Activated T-helper 1 cell treated with anti-CD3 and anti-CD28 coated beads, Interleukin-2, amount 50 U/mL, for 16 hours (primary cell): ENCODE measurements at regions not wholly inside any gene's neighbourhood (a gene's known extent, or its start where the extent isn't known, plus 50 kb on each side); places are given as distances from the start of the nearest gene placed in this dataset.
"Not testable (repeated sequence)": the region's sequence is repeated elsewhere in the genome, so short reads cannot be mapped to it uniquely, and the experiment has no call there.

Source experiments
- DNase-seq, 2 donors: peaks; one replicate each; pipeline ENCODE4 v3.0.0-alpha.2; 2020; ENCODE audit warnings: low read depth in 1 of 2, low spot score in 1 of 2

DNA sequence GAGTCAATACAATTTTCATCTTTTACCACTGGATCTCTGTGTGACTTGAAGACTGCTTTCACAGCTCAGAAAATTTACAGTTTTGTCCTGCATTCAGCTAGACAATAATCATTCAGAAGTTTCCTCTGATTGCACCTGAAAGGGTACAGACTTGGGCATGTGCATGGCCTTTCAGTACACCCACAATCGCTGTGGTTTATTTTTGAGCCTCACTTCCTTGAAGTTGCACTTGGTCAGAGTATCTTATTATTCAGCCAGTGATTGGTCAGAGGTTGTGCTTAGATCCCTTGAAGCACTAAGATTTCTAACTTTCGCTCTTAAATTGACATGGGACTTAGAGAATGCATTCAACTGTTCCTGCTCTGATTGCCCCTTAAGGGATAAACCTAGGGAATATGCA, 508.2 kb downstream of the FAM181B start:
- DNase-seq: no peak

- DNase-seq: no peak
Measured at GRCh38 chr11:82216927-82217570, 516.6 kb downstream of the FAM181B start.

DNA sequence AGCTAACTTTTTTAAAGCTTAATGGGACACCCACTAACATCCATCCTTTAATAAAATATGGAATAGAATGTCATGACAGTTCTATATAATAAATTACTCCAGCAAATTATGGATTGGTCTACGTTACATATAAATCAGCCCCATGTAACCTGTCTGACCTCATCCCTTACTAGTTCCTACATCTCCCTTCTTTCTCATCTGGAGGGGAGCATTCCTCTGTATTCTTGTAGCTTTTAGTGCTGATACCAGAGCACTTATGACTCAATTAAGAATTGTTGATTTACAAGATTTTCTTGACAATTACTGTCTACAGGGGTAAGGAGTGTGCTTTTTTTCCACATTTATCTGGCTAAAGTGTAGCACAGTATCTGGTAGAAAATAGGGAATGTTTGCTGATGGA, 523.7 kb downstream of the FAM181B start:
- DNase-seq: no peak

GRCh38 chr11:82195283-82195682, 538.4 kb downstream of the FAM181B start:
- no peak for DNase-seq

DNA sequence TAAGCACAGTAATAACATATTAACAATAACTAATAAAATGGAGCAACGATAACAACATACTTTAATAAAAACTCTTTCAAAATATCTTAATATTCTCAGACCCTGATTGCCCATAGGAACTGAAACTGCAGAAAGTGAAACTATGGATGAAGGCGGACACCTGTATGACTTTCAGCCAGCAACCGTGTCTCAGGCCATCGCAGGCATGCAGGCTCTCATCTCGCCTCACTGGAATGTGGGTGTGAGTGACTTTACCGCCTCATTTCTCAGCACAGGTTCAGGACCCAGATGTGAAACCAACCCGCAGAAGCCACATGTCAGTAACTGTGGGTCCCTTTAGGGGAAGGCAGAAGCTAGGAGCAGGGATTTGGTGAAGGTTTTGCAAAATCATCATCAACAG, 539.1 kb downstream of the FAM181B start:
- no peak for DNase-seq

- no peak for DNase-seq
Measured at GRCh38 chr11:82191695-82192094, 542.0 kb downstream of the FAM181B start.

DNA sequence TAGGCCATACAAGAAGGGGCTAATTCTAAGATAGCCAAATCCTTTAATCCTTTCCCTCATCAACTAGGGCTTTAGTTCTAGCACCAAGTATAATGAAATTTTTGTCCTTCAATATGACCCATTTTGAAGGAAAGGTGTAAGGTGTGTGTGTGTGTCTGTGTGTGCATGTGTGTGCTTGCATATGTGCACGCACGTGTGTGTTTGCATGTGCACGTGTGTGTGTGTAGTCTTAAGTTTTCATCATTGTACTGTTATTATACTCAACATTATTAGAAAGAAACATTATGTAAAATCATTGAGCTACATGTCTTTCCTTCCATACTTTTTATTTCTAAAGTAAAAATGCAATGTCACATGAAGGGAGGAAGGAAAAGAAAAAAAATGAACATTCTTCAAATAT, 547.7 kb downstream of the FAM181B start:
- DNase-seq: no peak

GRCh38 chr11:82184966-82185365, 548.7 kb downstream of the FAM181B start:
- DNase-seq: no peak

DNA sequence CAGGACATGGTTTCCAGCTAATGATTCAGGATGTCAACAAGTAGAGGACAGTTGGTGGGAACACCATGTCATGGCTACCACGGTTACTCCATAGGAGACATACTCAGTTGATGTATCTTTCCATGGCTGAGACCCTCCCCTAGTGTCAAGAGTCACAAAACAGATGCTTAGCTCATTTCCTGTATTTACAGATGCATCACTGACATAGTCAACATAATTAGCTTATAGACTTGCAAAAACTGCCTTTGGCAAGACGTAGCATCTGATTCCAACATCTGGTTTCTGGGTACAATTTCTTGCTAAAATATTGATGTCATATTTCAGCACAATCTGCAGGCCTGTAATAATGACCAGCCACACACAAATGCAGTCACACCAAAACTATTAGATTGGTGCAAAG, 550.3 kb downstream of the FAM181B start:
- no peak for DNase-seq

GRCh38 chr11:82182697-82183096, 551.0 kb downstream of the FAM181B start:
- DNase-seq: not testable (repeated sequence)

DNA sequence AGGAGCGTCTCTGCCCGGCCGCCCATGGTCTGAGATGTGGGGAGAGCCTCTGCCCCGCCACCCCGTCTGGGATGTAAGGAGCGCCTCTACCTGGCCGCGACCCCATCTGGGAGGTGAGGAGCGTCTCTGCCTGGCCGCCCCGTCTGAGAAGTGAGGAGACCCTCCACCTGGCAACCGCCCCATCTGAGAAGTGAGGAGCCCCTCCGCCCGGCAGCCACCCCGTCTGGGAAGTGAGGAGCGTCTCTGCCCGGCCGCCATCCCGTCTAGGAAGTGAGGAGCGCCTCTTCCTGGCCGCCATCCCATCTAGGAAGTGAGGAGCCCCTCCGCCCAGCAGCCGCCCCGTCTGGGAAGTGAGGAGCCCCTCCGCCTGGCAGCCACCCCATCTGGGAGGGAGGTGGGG, 551.9 kb downstream of the FAM181B start:
- DNase-seq: not testable (repeated sequence)

DNA sequence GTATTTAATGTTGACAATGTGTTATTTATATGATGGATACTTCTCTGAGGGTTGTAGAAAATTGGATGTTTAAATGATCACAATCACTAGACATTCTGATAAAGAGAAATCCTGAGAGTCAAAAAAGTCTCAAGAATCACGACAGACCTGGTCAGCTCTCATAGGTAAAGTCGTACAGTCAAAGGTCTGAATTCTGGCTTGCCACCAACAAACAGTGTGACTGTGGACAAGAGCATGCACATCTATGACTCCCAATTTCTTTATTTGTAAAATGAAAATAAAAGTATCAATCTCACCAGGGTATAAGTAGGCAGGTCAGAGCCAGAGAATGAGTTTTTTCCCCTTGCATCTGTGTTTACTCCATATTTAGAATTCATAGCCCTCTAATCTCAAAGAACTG, 556.7 kb downstream of the FAM181B start:
- DNase-seq: no peak

GRCh38 chr11:82176365-82176764, 557.3 kb downstream of the FAM181B start:
- no peak for DNase-seq

GRCh38 chr11:82174610-82175009, 559.1 kb downstream of the FAM181B start:
- DNase-seq: no peak

DNA sequence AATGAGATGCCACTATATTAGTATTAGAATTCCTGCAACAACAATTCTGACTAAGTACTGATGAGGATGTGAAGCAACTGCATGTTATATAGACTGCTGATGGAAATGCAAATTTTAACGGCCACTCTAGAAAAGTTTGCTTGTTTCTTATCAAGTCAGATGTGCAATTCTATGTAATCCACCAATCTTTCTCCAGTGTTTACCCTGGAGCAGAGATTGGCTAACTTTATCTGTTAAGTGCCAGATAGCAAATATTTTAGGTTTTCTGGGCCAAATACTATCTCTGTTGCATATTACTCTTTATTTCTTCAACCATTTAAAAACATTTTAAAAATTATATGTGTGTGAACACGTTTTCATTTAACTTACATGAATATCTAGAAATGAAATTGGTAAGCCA, 586.9 kb downstream of the FAM181B start:
- DNase-seq: no peak

GRCh38 chr11:82118946-82119345, 614.7 kb downstream of the FAM181B start:
- no peak for DNase-seq

GRCh38 chr11:82117362-82117761, 616.3 kb downstream of the FAM181B start:
- no peak for DNase-seq

DNA sequence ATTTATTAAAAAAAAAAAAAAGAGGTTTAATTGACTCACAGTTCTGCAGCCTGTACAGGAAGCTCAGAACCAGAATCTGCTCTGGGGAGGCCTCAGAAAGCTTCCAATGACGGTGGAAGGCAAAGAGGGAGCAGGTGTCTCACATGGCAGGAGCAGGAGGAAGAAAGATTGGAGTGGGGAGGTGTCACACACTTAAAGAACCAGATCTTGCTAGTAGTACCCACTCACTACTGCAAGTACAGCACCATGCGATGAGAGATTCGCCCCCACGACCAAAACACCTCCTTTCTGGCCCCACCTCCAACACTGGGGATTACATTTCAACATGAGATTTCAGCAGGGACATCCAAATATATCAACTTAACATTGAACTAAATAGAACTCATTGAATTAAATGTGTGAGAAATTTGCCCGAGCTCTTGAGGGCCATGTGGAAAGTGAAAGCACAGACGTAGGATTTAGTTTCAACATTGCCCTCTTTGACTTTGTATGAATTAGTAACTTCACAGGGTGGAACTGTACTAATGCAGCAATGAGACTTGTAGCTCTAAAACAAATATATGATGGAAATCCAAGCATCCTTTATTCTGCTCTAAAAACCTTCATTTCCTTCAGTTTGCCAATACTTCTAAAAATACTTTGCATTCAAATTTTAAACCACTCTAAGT, 628.2 kb downstream of the FAM181B start:
- DNase-seq: no peak

- DNase-seq: no peak
Measured at GRCh38 chr11:82092904-82093303, 640.8 kb downstream of the FAM181B start.

- DNase-seq: no peak
Measured at GRCh38 chr11:82089426-82089825, 644.2 kb downstream of the FAM181B start.

DNA sequence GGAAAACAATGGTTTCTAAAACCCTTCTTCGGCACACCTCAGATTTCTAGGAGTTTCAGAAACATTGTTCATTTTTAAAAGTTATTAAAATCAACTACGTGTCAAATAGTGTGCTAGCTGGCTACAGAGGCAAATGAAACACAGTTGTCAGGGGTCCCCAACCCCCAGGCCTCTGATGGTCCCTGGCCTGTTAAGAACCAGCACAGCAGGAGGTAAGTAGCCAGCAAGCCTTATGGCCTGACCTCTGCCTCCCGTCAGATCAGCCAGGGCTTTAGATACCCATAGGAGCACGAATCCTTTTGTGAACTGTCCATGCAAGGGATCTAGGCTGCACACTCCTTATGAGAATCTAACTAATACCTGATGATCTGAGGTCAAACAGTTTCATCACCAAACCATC, 648.2 kb downstream of the FAM181B start:
- DNase-seq: no peak

GRCh38 chr11:82082976-82083375, 650.7 kb downstream of the FAM181B start:
- no peak for DNase-seq

DNA sequence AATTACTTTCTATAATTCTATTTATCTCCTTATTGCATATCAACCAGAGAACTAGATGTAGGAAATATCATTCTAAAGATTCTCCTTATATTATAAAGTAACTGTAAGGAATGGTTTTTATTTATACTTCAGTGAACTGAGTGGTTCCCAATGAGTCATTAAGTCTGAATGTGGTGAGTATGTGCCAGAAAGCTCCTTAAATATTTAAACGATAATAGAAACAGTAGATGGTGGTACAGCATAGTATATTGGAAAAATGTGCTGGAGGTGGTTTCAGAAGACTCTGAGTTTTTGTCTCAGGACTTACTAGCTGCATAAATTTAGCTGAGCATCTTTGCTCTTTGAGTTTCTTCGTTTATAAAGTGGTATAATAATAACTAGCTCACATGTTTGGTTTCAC, 653.5 kb downstream of the FAM181B start:
- DNase-seq: no peak
